WERI-Rb-1 (cell line): ENCODE measurements at regions not wholly inside any gene's neighbourhood (a gene's known extent, or its start where the extent isn't known, plus 50 kb on each side); places are given as distances from the start of the nearest gene placed in this dataset.

ENCODE experiments used
- DNase-seq: peaks from one replicate; pipeline ENCODE4 v3.0.0-alpha.2; 2020
- H3K27ac ChIP-seq: fragments of 250-450 bp; sonication (Bioruptor Pico); 2 replicates; pipeline ENCODE4 v1.5.1; 2020; ENCODE audit warnings: mild to moderate bottlenecking, moderate library complexity
- H3K27me3 ChIP-seq: fragments of 250-450 bp; sonication (Bioruptor Pico); 2 replicates; pipeline ENCODE4 v1.5.1; 2021; ENCODE audit warnings: mild to moderate bottlenecking, low read depth, moderate library complexity; ENCODE audit not compliant: insufficient read depth, severe bottlenecking
- H3K36me3 ChIP-seq: fragments of 250-450 bp; sonication (Bioruptor Pico); 2 replicates; pipeline ENCODE4 v1.5.1; 2020; ENCODE audit warnings: mild to moderate bottlenecking, moderate library complexity
- H3K4me3 ChIP-seq: 2 replicates; pipeline ENCODE4 v1.5.1; 2011; ENCODE audit warnings: low read depth, mild to moderate bottlenecking, control low read depth, low read length
- H3K9me3 ChIP-seq: fragments of 250-450 bp; sonication (Bioruptor Pico); 2 replicates; pipeline ENCODE4 v1.5.1; 2021; ENCODE audit warnings: mild to moderate bottlenecking, moderate library complexity; ENCODE audit not compliant: severe bottlenecking
- CTCF ChIP-seq: IDR thresholded peaks from 2 replicates; pipeline ENCODE4 v1.5.1; 2011; ENCODE audit warnings: low read depth, mild to moderate bottlenecking, control low read depth, inconsistent platforms, low read length

- Histone ChIP-seq H3K27ac (no peak overlapping the region), H3K27me3 (peaks cover 96% of the 10 kb centered on the region), H3K4me3 (no peak overlapping the region), H3K36me3 (no peaks in the 10 kb centered on the region), H3K9me3 (peaks cover 24% of the 10 kb centered on the region)
- no peak for DNase-seq
- no peak for TF ChIP-seq CTCF
Observed at GRCh38 chr13:111970494-111971141, 96.3 kb upstream of the SOX1 start.

GRCh38 chr13:111971891-111972780, 94.8 kb upstream of the SOX1 start:
- H3K4me3 ChIP-seq, result no peak overlapping the region
- H3K27ac ChIP-seq, result no peak overlapping the region
- H3K27me3 ChIP-seq, result peaks cover 93% of the 10 kb centered on the region
- peaks cover 22% of the 10 kb centered on the region for H3K9me3 ChIP-seq
- no peaks in the 10 kb centered on the region for H3K36me3 ChIP-seq
- DNase-seq, result no peak
- TF ChIP-seq CTCF, result no peak

GRCh38 chr13:111973186-111973585, 93.8 kb upstream of the SOX1 start:
- H3K9me3 ChIP-seq, result peaks cover 19% of the 10 kb centered on the region
- TF ChIP-seq CTCF, result no peak
- H3K27me3 ChIP-seq, result peaks cover 93% of the 10 kb centered on the region
- no peak for DNase-seq
- no peak overlapping the region for H3K4me3 ChIP-seq
- no peaks in the 10 kb centered on the region for H3K36me3 ChIP-seq
- H3K27ac ChIP-seq, result no peak overlapping the region

- peaks cover 93% of the 10 kb centered on the region for H3K27me3 ChIP-seq
Observed at GRCh38 chr13:111973605-111974340, 93.2 kb upstream of the SOX1 start.

GRCh38 chr13:111974341-111974640, 92.7 kb upstream of the SOX1 start:
- TF ChIP-seq CTCF, result no peak
- H3K4me3 ChIP-seq, result no peak overlapping the region

More at GRCh38 chr13:111973605-111974340, 93.2 kb upstream of the SOX1 start:
- Histone ChIP-seq H3K9me3 (peaks cover 17% of the 10 kb centered on the region), H3K4me3 (no peak overlapping the region), H3K27ac (no peak overlapping the region), H3K36me3 (no peaks in the 10 kb centered on the region)
- no peak for TF ChIP-seq CTCF
- no peak for DNase-seq

More at GRCh38 chr13:111974341-111974640, 92.7 kb upstream of the SOX1 start:
- no peaks in the 10 kb centered on the region for H3K36me3 ChIP-seq
- peaks cover 93% of the 10 kb centered on the region for H3K27me3 ChIP-seq
- H3K27ac ChIP-seq, result no peak overlapping the region
- DNase-seq, result no peak
- H3K9me3 ChIP-seq, result peaks cover 17% of the 10 kb centered on the region
